Liver (tissue), 8 donors: ENCODE measurements at regions not wholly inside any gene's neighbourhood (a gene's known extent, or its start where the extent isn't known, plus 50 kb on each side); places are given as distances from the start of the nearest gene placed in this dataset.
"Not testable (repeated sequence)": the region's sequence is repeated elsewhere in the genome, so short reads cannot be mapped to it uniquely, and the experiment has no call there.

Source experiments
- DNase-seq: peaks from one replicate; pipeline ENCODE4 v3.0.0-alpha.2; 2017; ENCODE audit warnings: low spot score
- H3K27ac ChIP-seq, 2 donors: one replicate each; pipeline ENCODE4 v1.7.0; 2013; ENCODE audit warnings: inconsistent platforms in 2 of 2, low read length in 2 of 2, control low read depth in 1 of 2, low read depth in 1 of 2, mild to moderate bottlenecking in 1 of 2
- H3K27me3 ChIP-seq, 4 donors: one replicate each; pipeline versions ENCODE4 v1.6.1 to v1.7.0; 2013; ENCODE audit warnings: low read length in 3 of 4, inconsistent platforms in 1 of 4, mild to moderate bottlenecking in 1 of 4, moderate library complexity in 1 of 4; ENCODE audit not compliant: control insufficient read depth in 4 of 4, insufficient read depth in 4 of 4
- H3K36me3 ChIP-seq, 4 donors: one replicate each; pipeline versions ENCODE4 v1.6.1 to v1.7.0; 2013; ENCODE audit warnings: low read length in 3 of 4, mild to moderate bottlenecking in 3 of 4, low read depth in 1 of 4, moderate library complexity in 1 of 4; ENCODE audit not compliant: control insufficient read depth in 4 of 4, insufficient read depth in 3 of 4
- H3K4me1 ChIP-seq, 4 donors: one replicate each; pipeline versions ENCODE4 v1.6.1 to v1.7.0; 2013; ENCODE audit warnings: low read length in 3 of 4, mild to moderate bottlenecking in 3 of 4, moderate library complexity in 1 of 4; ENCODE audit not compliant: control insufficient read depth in 4 of 4, insufficient read depth in 4 of 4
- H3K4me3 ChIP-seq, 3 donors: one replicate each; pipeline versions ENCODE4 v1.6.1 to v1.7.0; 2013; ENCODE audit warnings: low read length in 3 of 3, control low read depth in 1 of 3, low read depth in 1 of 3, mild to moderate bottlenecking in 1 of 3
- H3K9ac ChIP-seq, 2 donors: one replicate each; pipeline ENCODE4 v1.7.0; 2013; ENCODE audit warnings: low read length in 2 of 2, mild to moderate bottlenecking in 2 of 2, moderate library complexity in 2 of 2, control low read depth in 1 of 2, low read depth in 1 of 2
- H3K9me3 ChIP-seq, 4 donors: one replicate each; pipeline versions ENCODE4 v1.6.1 to v1.7.0; 2013; ENCODE audit warnings: low read length in 3 of 4; ENCODE audit not compliant: control insufficient read depth in 4 of 4
- EGR1 ChIP-seq, 2 donors: IDR thresholded peaks; 2 replicates each; pipeline ENCODE4 v1.6.1; 2016 to 2018; ENCODE audit warnings: antibody characterized with exemption in 2 of 2, low read depth in 2 of 2
- FOXA2 ChIP-seq: IDR thresholded peaks from 2 replicates; pipeline ENCODE4 v1.6.1; 2016; ENCODE audit warnings: antibody characterized with exemption
- GABPA ChIP-seq, 2 donors: IDR thresholded peaks in 1 of 2; conservative IDR thresholded peaks in 1 of 2; 2 replicates each; pipeline ENCODE4 v1.6.1; 2016; ENCODE audit warnings: antibody characterized with exemption in 2 of 2, mild to moderate bottlenecking in 1 of 2, moderate library complexity in 1 of 2
- JUND ChIP-seq, 2 donors: IDR thresholded peaks; 2 replicates each; pipeline ENCODE4 v1.6.1; 2016; ENCODE audit warnings: antibody characterized with exemption in 2 of 2
- NR2F2 ChIP-seq: IDR thresholded peaks from 2 replicates; pipeline ENCODE4 v1.6.1; 2016; ENCODE audit warnings: antibody characterized with exemption
- RAD21 ChIP-seq, 2 donors: IDR thresholded peaks; 2 replicates each; pipeline ENCODE4 v1.6.1; 2016; ENCODE audit warnings: antibody characterized with exemption in 2 of 2, mild to moderate bottlenecking in 2 of 2
- SP1 ChIP-seq: IDR thresholded peaks from 2 replicates; pipeline ENCODE4 v1.6.1; 2018; ENCODE audit warnings: antibody characterized with exemption, mild to moderate bottlenecking
- YY1 ChIP-seq: IDR thresholded peaks from 2 replicates; pipeline ENCODE4 v1.6.1; 2016; ENCODE audit warnings: antibody characterized with exemption, mild to moderate bottlenecking
- WGBS: extraction: QIAGEN DNeasy Blood & Tissue Kit; methylation state at CpG from one replicate; pipeline ENCODE4 v1.1.7; 2013; 5-methylcytosine and 5-hydroxymethylcytosine counted together
- TF ChIP-seq, protein P1 (sequence below): IDR thresholded peaks from 2 replicates; pipeline ENCODE4 v1.6.1; 2016; ENCODE audit warnings: antibody characterized with exemption, mild to moderate bottlenecking
- TF ChIP-seq, protein P2 (sequence below): fragments of 150-350 bp; IDR thresholded peaks from 2 replicates; pipeline ENCODE4 v1.5.1; 2017; ENCODE audit warnings: improper control_type of control experiment, low read depth, low read length; ENCODE audit not compliant: missing input control
- TF ChIP-seq, protein P3 (sequence below): IDR thresholded peaks from 2 replicates; pipeline ENCODE4 v1.6.1; 2016; ENCODE audit warnings: antibody characterized with exemption
- donor health status: healthy.
- donor health status: healthy.
- donor health status: healthy.
- donor health status: healthy.
- donor health status: healthy.

DNA sequence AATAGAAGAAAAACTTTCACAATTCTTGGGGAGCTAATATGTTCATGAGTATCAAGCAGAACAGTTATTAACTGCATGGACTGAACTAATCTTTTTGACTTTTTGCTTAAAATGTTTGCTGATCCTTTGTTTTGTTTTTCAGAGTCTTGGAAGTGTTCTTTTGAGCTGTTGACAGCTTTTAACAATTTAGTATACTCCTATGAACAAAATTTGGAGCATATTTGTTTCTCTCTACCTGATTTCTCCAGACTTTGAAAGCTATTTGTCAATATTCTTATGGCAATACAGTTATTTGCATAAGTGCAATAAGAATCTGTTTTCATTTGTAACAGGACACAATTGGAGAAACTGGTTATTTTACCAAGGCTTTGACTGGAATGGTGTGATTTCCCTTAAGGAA, 192.0 kb upstream of the ETV3 start:
- H3K4me3 ChIP-seq, H3K36me3 ChIP-seq, H3K9me3 ChIP-seq, H3K9ac ChIP-seq, DNase-seq, H3K27ac ChIP-seq, H3K27me3 ChIP-seq, H3K4me1 ChIP-seq: not testable (repeated sequence)

DNA sequence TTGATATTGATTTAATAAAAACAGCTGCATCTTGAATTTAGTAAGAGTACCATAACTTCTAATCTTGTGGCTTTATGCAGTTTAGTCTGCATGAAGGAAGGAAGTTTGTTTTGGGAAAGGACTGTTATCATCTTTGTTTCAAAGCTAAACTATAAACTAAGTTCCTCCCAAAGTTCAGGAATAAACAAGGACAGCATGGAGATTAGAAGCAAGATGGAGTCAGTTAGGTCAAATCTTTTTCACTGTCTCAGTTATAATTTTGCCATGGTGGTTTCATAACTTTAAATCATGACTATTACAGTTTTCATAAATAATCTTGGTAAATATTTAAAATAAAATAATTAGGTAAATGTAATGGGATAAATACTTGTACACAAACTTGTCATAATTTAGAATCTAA, 189.9 kb upstream of the ETV3 start:
- not testable (repeated sequence) for H3K27me3 ChIP-seq, H3K4me1 ChIP-seq, H3K9ac ChIP-seq

DNA sequence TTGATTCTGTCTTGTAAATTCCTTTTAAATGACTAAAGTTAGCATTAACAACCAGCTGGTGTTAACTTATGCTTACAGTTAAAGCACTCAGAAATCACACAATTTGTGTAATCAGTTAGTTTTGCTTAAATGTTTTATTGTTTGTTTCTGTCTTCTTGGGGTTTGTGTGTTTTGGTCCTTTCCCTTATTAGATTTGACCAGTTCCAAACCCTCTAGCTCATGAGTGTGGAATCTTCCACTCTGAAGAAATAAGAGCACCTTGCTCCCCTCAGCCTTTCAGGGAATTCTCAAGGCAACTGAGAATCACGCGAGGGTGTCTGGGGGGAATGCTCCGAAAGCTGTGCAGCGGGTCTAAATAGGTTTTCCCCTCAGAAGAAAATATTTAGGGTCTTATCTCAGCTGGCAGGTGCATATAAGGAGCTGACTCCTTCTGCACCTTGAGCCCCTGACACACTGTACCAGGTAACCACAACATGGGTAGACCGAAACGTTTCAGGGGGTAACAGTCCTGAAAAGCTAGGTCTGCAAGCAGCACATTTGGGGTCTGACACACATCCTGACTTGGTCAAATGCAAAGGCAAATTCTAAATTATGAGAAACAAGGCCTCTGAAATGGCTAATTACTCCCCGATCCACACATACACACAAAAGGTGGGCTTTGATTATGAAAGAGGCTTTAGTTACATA, 188.1 kb upstream of the ETV3 start:
- Histone ChIP-seq H3K4me3 (no peak overlapping the region), H3K27ac (no peak overlapping the region), H3K9me3 (no peaks in the 10 kb centered on the region), H3K27me3 (no peaks in the 10 kb centered on the region), H3K36me3 (no peaks in the 10 kb centered on the region), H3K9ac (no peak overlapping the region), H3K4me1 (no peaks in the 10 kb centered on the region)
- WGBS: 84% methylated on average over 7 of the region's 7 CpGs
- DNase-seq: no peak
- TF ChIP-seq, protein P1, sequence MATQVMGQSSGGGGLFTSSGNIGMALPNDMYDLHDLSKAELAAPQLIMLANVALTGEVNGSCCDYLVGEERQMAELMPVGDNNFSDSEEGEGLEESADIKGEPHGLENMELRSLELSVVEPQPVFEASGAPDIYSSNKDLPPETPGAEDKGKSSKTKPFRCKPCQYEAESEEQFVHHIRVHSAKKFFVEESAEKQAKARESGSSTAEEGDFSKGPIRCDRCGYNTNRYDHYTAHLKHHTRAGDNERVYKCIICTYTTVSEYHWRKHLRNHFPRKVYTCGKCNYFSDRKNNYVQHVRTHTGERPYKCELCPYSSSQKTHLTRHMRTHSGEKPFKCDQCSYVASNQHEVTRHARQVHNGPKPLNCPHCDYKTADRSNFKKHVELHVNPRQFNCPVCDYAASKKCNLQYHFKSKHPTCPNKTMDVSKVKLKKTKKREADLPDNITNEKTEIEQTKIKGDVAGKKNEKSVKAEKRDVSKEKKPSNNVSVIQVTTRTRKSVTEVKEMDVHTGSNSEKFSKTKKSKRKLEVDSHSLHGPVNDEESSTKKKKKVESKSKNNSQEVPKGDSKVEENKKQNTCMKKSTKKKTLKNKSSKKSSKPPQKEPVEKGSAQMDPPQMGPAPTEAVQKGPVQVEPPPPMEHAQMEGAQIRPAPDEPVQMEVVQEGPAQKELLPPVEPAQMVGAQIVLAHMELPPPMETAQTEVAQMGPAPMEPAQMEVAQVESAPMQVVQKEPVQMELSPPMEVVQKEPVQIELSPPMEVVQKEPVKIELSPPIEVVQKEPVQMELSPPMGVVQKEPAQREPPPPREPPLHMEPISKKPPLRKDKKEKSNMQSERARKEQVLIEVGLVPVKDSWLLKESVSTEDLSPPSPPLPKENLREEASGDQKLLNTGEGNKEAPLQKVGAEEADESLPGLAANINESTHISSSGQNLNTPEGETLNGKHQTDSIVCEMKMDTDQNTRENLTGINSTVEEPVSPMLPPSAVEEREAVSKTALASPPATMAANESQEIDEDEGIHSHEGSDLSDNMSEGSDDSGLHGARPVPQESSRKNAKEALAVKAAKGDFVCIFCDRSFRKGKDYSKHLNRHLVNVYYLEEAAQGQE: no peak
- TF ChIP-seq, protein P2, sequence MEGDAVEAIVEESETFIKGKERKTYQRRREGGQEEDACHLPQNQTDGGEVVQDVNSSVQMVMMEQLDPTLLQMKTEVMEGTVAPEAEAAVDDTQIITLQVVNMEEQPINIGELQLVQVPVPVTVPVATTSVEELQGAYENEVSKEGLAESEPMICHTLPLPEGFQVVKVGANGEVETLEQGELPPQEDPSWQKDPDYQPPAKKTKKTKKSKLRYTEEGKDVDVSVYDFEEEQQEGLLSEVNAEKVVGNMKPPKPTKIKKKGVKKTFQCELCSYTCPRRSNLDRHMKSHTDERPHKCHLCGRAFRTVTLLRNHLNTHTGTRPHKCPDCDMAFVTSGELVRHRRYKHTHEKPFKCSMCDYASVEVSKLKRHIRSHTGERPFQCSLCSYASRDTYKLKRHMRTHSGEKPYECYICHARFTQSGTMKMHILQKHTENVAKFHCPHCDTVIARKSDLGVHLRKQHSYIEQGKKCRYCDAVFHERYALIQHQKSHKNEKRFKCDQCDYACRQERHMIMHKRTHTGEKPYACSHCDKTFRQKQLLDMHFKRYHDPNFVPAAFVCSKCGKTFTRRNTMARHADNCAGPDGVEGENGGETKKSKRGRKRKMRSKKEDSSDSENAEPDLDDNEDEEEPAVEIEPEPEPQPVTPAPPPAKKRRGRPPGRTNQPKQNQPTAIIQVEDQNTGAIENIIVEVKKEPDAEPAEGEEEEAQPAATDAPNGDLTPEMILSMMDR: no peak

More for the DNA sequence above, 189.9 kb upstream of the ETV3 start:
- H3K36me3 ChIP-seq, H3K27ac ChIP-seq, DNase-seq, H3K4me3 ChIP-seq, H3K9me3 ChIP-seq: not testable (repeated sequence)

DNA sequence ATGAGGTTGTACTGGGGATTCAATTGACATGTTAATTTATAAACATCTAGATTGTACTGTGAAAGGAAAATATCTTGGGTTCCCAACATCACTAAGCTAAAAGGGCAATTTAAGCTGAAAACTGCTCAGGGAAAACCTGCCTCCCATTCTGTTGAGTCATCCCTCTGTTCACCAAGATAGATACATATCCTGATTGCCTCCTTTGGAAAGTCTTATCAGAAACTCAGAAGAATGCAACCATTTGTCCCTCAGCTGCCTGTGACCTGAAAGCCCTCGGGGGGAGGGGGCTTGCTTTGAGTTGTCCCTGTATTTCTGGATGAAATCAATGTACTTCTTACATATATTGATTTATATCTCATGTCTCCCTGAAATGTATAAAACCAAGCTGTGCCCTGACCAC, 187.0 kb upstream of the ETV3 start:
- TF ChIP-seq GABPA (IDR thresholded peaks at IDR 0.05 in 1 of 2, conservative IDR thresholded peaks at IDR 0.05 in 1 of 2) (no peak), JUND (IDR thresholded peaks at IDR 0.05) (no peak), NR2F2 (no peak), FOXA2 (no peak), EGR1 (IDR thresholded peaks at IDR 0.05; ENCODE audit: low read depth in 2 of 2) (no peak), RAD21 (IDR thresholded peaks at IDR 0.05) (no peak), SP1 (no peak), YY1 (no peak)
- TF ChIP-seq, protein P3, sequence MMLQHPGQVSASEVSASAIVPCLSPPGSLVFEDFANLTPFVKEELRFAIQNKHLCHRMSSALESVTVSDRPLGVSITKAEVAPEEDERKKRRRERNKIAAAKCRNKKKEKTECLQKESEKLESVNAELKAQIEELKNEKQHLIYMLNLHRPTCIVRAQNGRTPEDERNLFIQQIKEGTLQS: no peak
- Histone ChIP-seq H3K4me3 (no peak overlapping the region), H3K27ac (no peak overlapping the region), H3K9me3 (no peaks in the 10 kb centered on the region), H3K36me3 (no peaks in the 10 kb centered on the region), H3K9ac (no peak overlapping the region), H3K27me3 (no peaks in the 10 kb centered on the region), H3K4me1 (no peaks in the 10 kb centered on the region)
- WGBS: 26% methylated on average over 1 of the region's 1 CpG
- DNase-seq: no peak

DNA sequence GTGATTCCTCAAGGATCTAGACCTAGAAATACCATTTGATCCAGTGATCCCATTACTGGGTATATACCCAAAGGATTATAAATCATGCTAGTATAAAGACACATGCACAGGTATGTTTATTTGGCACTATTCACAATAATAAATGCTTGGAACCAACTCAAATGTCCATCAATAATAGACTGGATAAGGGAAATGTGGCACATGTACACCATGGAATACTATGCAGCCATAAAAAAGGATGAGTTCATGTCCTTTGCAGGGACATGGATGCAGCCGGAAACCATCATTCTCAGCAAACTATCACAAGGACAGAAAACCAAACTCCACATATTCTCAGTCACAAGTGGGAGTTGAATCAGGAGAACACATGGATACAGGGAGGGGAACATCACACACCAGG, 183.8 kb upstream of the ETV3 start:
- 83% methylated on average over 1 of the region's 1 CpG for WGBS
- not testable (repeated sequence) for H3K9ac ChIP-seq, H3K9me3 ChIP-seq, H3K4me3 ChIP-seq, H3K4me1 ChIP-seq, H3K27ac ChIP-seq, H3K36me3 ChIP-seq, H3K27me3 ChIP-seq, DNase-seq
